Activated CD4-positive, alpha-beta T cell treated with anti-CD3 and anti-CD28 coated beads, Interleukin-2, Interleukin-6, amounts not matched to agents 100 ng/mL and 50 ng/mL, durations not matched to agents 16 hours and 8 hours (primary cell): ENCODE measurements at regions not wholly inside any gene's neighbourhood (a gene's known extent, or its start where the extent isn't known, plus 50 kb on each side); places are given as distances from the start of the nearest gene placed in this dataset.
A peak's percentile ranks its signal among the peaks of the same experiment; 100 is the strongest.

Source experiments
- DNase-seq: peaks from one replicate; pipeline ENCODE4 v3.0.0-alpha.2; 2020

DNA sequence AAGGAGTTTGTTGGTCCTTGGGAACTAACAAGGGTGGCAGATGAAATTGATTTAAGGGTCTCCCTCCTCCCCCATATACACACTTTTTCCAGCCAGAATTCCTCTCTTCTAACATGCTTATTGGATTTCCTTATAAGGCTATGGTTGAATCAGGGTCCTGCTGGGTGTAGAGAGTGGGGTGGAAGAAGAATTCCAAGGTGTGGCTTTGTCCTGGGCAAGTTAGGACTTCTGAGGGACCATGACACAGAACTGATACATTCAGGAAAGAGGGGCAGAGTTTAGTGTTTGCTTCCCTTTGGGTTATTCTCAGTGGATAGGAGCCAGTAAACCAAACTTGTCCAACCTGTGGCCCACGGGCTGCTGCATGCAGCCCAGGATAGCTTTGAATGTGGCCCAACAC lies 116.5 kb downstream of the SNX18 start:
- no peak for DNase-seq

DNA sequence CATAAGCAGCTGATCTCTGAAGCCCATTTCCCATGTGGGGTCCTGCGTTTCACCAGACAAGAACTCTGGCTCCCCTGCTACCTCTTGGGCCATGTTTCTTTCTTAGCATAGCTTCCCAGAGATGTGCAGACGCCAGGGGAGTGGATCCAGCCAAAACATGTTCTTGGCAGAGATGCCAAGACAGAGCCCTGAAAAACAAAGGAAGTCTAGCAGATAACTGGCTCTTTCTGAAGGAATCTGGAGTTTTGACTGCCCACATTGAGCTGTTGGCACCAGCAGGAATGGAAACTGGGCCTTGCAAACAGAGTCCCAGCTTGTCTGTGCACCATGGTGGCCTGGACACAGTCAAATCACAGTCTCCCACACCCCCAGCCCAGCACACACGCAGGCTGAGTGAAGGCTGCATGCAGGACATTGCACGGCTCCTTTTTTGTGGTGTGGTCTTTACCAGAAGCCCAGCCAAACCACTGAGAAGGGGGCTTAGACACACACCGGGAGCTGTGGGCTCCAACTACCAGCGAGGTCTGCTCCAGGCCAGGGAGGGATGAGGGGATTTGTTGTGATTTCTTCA lies 114.7 kb downstream of the SNX18 start:
- DNase-seq = no peak

DNA sequence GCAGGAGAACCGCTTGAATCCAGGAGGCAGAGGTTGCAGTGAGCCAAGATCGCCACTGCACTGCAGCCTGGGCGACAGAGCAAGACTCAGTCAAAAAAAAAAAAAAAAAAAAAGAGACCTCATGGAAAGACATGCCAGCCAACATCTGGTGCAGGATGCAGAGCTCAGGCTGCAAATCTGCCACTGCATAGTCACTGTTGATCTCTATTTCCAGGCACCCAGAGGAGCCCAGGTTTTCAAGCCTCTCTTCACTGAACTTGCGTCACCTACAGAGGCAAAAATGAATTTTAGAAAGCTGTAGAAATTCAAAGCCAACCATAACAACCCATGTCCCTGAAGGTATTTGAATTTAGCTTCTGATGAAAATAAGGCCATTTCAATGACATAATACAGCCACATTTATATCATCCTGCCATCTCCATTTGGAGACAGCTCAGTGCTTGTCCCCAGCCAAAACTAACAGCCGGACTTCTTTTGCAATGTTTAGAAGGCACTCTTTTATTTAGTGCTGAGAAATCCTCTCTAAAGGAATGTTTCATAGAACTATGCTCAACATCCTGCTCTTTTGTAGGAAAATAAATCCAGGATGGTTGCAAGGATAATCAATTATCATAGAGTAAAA lies 113.3 kb downstream of the SNX18 start:
- no peak for DNase-seq

DNA sequence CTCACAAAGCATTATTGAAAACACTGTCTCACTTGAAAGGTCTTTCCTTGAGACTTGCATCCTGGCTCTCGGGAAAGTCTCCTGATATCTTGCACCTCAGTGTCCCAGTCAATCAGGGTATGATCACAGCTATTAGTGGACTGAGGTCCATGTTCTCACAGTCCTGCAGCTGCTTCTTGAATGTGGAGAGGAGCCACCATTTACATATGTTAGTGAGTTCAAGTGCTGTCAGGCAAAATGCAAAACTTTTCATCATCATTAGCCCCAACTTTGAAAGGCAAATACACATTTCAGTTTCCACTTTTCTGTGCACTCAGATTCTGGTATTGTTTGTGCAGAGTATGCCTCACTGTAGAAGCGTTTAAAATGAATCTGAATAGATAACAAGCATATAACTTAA lies 111.6 kb downstream of the SNX18 start:
- DNase-seq = no peak

DNA sequence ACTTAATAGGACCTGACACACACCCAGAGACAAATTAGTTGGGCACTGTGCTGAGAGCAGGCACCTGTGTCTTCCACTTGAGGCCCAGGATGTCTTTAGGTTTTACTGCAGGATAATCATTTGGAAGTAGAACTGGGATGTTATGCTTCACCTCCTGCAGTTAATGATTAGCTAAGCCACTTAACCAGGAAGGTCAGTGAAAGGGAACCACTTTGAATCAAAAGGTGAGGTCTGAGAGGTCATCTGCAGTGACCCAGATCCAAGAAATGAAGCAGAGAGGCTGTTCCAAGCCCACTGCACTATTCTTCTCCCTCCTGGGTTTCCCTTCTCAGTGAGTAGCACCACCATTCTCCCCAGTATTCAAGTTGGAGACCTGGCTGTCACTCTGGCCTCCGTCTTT lies 110.5 kb downstream of the SNX18 start:
- DNase-seq = no peak

DNA sequence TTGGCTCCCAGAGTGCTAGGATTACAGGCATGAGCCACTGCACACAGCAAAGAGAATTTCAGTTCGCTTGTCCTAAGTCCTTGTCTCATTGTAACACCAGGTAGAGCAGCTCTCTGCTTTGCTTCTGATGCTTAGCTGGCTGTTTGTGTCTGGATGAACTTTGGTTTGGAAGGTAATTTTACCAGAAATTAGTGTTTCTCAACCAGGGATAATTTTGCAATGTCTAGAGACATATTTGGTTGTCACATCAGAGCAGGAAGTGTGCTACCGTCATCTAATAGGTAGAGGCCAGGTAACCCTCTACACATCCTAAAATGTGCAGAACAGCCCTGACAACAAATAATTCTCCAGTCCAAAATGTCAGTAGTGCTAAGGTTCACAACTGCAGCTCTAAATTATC lies 108.8 kb downstream of the SNX18 start:
- no peak for DNase-seq

DNA sequence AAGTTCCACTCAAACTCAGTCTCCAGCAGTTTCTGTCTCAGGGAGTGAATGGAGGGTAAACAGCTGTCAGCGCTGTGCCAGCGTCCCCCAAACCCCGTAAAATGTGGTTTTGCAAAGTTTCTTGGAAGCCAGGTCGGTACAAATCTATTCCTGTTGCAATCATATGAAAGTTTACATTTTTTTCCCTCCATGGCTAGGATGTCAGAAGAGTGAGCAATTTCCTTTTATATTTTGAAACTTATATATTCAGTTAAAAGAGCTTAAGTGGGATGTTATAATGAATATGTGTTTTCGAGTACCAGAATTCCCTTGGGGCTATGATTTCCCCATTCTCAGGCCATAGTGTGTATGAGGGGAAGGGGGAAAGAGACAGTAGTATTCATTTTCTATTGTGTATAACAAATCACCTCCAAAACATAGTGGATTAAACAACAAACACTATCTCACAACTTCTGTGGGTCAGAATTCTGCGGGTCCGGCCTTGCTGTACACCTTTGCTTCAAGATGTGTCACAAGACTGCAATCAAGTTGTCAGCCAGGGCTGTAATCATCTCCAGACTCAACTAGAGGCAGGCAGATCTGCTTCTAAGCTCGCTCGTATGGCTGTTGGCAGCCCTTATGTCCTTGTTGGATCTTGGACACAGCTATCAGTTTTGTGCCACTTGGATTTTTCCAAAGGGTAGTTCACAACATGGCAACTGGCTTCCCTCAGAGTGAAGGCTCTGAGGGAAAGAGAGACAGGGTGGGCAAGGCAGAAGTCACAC lies 107.4 kb downstream of the SNX18 start:
- no peak for DNase-seq

DNA sequence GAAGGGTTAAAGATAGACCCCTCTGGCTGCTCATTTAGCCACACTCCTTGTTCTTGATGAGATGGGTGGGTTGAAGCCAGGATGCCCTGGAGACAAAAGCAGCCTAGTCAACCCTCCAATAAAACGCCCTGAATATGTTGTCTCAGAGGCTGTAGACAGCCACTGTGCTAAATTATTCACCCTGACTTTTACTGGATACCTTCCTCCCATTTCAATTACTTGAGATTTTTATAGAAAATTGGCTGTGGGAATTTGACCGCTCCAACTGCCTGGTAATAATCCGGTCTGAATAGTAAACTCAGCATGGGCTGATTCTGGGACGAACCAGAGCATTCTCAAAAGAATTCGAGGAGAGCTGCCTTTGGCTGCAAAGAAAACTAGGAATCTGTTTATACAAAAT lies 104.2 kb downstream of the SNX18 start:
- no peak for DNase-seq

DNA sequence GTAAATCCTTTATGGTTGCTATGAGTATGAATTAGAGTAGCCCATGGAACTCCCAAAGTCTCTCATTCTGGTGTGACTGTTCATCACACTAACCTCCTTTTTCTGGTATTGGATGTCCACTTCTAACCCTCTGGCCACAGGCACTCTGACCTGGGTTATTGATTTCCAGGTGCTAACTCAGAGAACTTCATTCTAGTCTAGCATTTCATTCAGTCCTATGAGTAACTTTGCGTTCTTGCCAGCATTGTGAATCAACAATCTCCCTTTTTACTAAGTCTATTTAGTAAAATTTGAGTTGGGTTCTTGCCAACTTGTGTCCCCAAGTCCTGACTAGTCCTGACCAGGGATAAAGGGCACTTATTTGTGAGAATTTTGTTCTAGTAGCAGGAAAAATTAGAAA lies 103.5 kb downstream of the SNX18 start:
- no peak for DNase-seq

DNA sequence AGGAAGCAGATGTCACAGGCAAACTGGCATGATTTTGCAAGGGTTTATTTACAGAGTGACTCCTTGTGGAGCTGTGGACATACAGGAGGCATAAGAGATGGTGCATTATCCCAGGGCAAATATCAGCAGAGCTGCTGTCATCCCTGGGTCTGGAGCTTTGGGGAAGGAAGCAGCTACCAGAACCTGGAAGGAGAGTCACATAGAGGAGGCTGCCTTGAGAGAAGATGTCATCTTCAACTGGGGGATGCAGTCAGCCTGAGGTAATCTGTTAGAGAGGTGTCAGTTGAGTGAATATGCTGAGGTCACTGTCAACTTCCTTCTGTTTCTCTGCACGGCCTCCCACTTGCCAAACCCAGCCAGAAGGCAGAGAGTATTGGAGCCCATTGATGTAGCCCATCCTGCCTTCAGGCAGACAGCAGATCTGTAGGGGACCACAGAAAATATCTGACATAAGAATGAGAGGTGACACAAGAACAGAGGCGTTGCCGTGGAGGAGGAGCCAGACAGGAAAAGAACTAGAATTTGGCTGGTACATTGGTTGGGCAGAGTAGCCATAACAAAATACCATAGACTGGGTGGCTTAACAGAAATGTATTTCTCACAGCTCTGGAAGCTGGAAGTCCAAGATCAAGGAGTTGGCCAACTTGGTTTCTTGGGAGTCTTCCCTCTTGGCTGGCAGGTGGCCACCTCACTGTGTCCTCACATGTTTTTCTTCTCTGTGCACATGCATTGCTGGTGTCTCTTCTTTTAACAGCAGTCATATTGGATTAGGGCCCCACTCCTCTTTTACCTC lies 102.8 kb downstream of the SNX18 start:
- DNase-seq = no peak

DNA sequence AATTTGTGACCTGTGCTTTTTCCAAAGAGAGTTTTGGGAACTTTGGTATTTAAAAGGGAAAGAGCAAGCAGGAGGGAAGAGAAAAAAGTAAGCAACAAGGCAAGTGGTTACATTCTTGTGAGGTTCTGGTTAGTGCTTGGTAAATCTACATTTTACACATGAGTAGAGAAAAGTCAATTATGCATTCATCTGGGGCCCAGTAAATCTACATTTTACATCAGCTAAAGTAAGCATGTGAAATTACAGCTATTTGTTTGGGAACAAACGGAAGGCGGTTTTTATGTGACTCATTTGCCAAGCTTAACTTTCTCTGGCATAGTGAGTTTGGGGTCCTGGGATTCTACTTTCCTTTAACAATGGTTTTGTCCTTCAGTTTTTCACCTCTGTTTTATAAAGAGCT lies 102.2 kb downstream of the SNX18 start:
- no peak for DNase-seq

DNA sequence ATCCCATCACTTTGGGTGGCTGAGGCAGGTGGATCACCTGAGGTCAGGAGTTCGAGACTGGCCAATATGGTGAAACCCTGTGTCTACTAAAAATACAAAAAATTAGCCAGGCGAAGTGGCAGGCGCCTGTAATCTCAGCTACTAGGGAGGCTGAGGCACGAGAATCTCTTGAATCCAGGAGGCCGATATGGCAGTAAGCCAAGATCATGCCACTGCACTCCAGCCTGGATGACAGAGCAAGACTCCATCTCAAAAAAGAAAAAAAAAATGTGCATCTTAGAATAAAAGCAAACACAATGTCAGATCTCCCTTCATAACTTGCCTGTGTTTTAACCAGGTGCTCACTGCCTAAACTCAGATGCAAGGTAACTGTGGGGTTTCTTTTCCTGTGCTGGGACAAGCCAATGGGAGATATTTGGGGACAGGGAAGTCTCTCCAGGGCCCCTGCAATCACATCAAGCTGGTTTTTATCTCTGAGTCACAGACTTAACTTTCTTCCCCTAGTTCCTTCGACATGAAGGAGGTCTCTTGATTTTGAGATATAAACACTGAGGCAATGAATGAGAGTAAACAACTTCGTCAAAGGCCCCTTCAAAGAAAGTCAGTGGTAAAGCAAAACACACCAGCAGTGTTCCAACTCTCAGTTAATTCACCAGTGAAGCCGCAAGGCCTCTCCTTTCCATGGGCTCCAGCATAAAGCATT lies 99.1 kb downstream of the SNX18 start:
- no peak for DNase-seq

DNA sequence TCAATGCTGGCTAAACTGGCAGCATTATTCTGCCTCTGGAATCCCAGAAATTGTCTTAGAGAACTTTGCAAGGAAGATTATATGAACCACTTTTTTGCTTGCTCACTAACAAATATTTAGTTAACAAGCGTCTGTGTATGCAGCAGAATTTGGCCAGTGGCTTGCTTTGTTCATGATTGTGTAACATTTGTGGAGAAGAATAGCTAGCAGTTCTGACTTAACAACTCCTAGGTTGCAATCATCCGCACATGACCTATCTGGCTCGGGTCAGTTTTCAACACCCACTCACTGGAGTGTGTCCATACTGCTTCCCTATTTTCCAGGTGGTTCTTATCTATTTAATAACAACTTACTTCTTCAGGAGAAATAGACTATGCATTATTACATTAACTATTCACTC lies 98.5 kb downstream of the SNX18 start:
- no peak for DNase-seq

DNA sequence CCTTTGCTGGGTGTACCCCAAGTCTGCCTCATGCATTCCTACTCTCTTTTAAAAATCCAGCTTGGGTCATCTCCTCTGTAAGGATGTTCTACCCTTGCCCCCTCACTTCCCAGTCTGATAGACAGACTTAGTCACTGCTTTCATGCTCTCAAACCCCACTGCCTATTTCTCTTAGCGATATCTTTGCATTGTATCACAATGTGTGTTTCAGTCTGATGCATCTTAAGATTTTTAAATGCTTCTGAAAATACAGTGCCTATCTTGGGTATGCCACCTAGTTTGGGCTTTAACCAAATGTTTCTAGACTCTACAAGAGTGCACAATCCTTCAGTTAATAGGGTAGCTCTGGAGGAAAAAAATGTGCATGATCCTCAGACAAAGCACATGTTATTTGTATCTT lies 97.8 kb downstream of the SNX18 start:
- no peak for DNase-seq

DNA sequence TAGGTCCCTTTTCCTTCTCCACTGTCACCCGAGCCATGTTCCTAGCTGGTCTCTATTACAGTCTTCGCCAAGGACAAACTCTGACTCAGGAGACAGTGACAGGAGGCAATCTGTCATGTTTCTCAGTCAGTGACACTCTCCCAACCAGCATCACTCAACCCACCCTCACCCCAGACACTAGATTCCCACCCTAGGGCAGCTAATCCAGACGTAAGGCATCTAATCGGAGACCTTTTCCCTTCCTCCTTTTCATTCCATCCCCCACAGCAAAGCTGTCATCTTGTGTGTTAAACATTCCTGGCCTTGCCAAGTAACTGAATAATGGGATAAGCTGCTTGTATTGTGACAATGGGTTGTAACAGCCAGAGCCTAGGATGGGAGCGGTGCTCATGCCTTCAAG lies 95.2 kb downstream of the SNX18 start:
- no peak for DNase-seq

DNA sequence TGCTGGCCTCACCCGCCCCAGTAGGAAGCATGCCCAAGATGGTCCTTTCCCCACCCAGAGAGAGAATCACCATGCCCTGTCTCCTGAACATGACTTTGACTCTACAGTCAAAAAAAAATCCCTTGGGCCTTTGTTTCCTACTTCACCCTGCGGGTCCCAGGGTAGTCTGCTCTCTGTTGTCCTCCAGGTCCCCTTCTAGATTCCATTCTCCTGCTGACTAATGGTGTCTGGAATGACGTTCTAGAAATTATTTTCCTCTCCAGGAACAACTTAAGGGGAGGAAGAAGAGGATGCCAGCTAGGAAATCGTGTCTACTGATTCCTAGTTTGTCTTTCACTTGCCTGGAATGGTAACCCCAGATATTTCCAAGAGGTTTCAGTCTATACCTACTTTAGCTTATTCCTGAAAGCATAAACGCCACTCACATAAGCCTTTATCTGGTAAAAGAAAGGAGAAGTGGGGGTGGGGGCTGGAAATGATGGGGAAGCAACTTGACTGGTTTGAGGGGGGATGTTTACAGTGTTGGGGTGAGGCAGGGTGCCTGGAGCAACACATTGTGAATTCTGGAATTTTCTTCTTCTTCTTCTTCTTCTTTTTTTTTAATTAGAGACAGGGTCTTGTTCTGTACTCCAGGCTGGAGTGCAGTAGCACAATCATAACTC lies 93.9 kb downstream of the SNX18 start:
- DNase-seq = no peak

DNA sequence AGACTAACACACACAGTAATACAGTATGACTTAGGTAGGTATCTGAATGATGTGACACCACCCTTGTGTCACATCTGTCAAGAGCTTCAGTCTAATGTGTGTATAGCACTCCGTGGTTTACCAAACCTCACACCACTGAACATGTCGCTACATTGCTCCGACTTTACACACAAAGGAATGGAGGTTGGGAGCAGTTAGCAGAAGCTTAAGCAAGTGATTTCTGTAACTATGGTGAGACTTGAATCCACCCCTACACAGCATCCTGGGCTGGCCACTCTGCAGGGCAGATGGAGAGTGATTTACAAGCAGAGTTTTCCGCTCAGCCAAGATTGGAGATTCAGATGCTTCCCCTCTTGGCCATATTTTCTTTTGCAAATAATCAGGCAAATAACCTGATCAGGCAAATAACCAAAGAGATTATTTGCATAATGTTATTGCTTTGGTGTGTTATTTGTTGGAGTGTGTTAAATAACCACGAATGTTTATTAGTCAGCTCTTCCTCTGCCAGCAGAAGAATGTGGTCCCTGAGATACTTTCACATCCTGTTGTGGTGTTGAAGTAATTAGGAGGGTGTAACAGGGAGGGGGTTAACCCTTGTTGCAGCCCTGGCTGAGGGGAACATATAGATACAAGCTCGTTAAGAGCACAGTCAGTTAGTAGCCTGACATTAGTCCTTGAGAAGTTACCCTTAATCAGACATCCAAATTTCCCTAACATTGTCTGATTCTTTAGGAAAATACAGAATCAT lies 92.8 kb downstream of the SNX18 start:
- peak; percentile 74 for DNase-seq

DNA sequence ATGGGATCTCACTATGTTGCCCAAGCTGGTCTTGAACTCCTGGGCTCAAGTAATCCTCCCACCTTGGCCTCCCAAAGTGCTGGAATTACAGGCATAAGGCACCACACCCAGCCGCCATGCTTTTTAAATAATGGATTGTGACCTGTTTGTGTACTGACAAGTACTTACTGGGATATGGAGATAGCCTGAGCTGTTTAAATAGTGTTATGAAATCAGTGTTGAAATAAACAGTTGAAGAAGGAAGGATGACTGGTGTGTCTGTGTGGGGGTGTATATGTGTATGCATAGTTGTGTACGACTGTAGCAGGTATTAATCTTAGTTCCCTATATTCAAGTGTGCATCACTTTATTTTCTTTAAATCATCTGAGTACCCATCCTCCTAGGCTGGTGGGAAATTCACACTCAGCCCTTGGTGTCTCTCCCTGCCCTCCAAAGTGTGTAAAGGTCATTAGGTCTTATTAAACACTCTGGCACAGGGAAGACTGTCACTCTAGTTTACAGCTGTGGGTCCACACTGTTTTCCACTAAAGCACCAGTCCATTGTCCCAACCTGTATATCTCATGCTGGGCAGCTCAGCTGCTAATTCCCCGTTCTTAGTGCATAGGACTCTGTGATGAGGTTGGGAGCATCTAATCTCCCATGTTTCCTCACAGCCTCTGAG lies 91.0 kb downstream of the SNX18 start:
- no peak for DNase-seq

DNA sequence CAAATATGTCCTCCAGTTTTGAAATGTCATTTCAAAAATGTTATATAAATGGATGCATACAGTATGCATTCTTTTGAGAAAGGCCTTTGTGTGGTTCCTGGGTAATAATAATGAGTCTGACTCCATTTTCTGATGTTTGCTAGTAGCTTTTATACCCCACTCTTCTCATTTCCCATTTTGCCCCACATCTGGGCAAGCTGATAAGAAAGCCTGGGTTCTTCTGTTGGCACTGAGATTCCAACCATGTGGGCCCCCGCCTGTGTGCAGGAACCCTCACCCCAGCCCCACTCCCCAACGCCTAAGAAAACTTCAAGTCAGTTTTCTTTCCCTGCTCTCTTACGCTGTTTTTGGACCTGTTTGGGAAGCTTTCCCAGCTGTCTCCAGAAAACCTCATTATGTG lies 89.4 kb downstream of the SNX18 start:
- DNase-seq = no peak

DNA sequence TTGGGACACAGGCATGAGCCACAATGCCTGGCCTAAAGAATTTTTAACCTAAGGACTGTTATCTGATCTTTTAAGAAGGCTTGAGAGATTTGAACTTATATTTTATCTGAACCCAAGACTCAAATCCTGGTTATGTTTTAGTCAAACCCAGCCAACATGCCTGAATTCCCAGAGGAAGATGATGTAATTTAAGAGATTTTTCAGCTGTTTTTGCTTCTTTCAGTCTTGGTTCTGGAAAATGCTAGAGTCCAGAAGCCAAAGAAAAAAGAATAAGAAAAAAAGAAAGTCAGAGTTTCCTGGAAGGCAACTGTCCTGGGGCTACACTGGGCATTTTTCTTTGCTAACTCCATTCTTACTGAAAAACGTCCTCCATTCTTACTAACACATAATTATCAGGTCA lies 85.8 kb downstream of the SNX18 start:
- DNase-seq = no peak

DNA sequence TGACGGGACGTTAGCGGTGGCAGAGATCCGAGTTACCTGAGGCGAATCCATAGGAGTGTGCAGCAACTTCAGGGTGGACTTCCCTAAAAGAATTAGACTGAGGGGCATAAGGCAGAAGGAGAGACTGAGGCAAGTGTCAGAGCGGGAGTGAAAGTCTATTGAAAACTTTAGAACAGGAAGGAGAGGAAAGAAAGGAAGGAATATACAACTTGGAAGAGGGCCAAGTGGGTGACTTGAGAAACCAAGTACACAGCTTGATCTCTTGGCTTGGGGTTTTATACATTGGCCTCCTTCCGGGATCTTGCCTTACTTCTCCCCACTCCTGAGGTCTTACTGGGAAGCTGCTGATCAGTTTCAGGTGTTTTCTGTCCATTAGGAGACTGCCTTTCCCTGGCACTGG lies 84.9 kb downstream of the SNX18 start:
- DNase-seq = no peak
